ENCODE measurements at regions not wholly inside any gene's neighbourhood (a gene's known extent, or its start where the extent isn't known, plus 50 kb on each side); places are given as distances from the start of the nearest gene placed in this dataset.
"Not testable (repeated sequence)": the region's sequence is repeated elsewhere in the genome, so short reads cannot be mapped to it uniquely, and the experiment has no call there.

DNA sequence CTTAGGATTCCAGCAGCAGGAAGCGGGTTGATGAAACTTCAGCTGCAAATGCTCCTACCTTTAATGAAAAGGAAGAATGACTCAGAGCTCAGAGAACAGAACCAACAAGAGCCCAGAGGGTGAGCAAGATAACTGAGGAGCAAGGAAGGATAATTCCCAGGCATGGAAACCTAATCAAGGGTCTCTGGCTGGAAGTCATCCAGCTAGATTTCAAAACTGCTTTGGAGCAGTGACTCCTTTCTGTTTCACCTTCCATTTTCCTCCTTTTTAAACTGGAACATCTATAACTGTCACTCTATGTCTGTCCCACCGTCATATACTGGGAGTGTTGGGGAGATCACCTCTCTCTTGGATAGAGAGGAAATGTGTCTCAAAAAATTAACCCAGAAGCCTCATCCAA is 148.4 kb upstream of the RAB6C start:
- DNase-seq = no peak

DNA sequence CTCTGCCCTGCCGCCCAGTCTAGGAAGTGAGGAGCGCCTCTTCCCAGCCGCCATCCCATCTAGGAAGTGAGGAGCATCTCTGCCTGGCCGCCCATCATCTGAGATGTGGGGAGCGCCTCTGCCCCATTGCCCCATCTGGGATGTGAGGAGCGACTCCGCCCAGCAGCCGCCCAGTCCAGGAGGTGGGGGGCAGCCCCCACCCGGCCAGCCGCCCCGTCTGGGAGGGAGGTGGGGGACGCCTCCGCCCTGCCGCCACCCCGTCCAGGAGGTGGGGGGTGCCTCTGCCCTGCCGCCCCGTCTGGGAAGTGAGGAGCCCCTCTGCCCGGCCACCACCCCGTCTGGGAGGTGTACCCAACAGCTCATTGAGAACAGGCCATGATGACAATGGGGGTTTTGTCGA is 146.0 kb upstream of the RAB6C start:
- not testable (repeated sequence) for DNase-seq

DNA sequence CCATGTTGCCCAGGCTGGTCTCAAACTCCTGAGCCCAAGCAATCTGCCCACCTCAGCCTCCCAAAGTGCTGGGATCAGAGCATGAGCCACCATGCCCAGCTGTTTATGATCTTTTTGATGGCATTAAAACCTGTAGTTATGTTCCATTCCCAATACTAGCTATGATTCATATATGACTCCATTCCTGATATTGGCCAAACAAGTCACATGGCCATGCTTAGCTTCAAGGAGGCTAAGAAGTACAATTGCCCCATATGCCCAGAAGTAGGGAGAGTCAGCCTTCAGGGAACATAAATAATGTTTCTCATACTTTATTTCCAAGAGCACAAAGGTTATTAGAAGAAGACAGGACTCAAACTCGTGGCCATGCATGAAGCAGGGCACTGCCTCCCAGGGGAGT is 132.4 kb upstream of the RAB6C start:
- no peak for DNase-seq

GRCh38 chr2:129849559-129850160 is 129.8 kb upstream of the RAB6C start:
- peak; percentile 19 for DNase-seq

DNA sequence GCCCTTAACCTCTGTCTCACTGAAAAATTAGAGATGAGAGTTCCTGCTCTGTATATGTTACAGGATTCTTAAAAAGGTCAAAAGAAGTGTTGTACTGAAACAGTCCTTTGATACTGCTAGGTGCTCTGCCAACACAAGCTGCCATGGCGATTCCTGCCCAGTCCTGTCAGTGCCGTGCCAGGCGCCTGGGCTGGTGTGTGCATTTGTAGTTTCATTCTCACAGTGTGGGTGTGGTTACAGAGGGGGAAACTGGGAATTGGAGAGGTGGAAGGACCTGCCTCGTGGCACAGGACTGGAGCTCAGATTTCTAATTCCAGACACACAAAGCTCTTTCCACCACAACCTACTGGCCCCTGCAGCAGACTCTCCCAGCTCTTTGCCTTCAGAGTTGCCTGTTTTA is 122.3 kb upstream of the RAB6C start:
- peak; percentile 46 for DNase-seq

GRCh38 chr2:129859175-129859574 is 120.3 kb upstream of the RAB6C start:
- no peak for DNase-seq

- no peak for DNase-seq
Measured at GRCh38 chr2:129860088-129860487, 119.4 kb upstream of the RAB6C start.

DNA sequence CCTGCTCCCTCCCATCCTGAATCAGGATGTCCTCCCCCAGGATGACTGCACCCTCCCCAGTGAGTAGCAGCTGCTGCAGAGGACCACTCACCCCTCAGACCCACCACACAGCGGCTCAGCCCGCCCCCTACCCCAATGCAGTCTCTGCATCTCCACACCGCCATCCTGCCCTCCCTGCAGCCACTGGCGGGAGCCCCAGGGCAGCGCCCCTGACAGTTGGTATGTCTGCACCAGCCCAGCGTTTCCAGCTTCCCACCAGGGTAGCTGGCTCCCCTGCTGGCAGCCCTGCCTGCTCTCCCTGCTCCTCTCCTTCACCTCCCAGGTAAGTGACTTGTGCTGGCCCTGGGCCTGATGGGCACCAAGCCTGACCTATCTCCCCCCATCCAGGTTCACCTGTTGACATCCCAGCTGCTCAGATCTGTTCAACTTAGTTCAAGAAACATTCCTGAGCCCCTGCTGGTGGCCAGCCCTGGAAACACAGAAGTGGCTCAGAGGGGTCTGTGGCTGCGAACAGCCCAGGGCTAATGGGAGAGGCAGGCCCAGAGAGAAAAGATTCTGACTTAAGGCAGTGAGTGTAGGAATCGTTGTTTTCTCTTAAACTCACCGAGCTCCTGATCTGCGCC is 117.7 kb upstream of the RAB6C start:
- DNase-seq = no peak

DNA sequence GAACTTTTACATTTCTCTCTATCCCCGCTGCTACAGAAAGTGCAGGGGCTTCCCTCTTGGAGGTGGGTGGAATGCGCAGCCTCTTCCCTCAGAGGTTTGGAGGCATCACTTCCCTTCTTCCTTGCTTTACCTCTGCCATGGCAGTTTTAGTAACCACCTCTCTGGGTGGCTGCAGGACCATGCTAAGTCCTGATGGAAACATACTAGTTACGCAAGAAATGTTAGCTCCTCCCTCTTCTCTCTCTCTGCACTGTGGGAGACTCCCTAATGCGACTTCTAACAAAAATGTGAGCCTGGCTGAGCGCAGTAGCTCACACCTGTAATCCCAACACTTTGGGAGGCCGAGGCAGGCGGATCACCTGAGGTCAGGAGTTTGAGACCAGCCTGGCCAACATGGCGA is 116.8 kb upstream of the RAB6C start:
- DNase-seq = no peak

GRCh38 chr2:129863350-129863749 is 116.1 kb upstream of the RAB6C start:
- no peak for DNase-seq

GRCh38 chr2:129864719-129865118 is 114.7 kb upstream of the RAB6C start:
- no peak for DNase-seq

GRCh38 chr2:129865976-129866375 is 113.5 kb upstream of the RAB6C start:
- no peak for DNase-seq

DNA sequence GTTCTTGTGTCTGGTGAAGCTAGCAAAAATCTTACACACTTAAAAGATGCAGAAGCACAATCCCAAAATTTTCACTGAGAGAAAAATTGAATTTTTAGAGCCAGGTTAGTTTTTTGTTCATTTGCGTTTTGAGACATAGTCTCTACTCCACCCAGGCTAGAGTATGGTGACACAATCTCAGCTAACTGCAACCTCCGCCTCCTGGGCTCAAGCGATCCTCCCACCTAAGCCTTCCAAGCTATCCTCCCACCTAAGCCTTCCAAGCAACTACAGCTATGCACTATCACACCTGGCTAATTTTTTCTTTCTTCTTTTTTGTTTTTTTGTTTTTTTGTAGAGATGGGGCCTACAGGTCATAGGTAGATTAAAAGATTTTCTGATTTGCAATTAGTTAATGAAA is 113.1 kb upstream of the RAB6C start:
- DNase-seq = no peak

GRCh38 chr2:129868151-129868550 is 111.3 kb upstream of the RAB6C start:
- DNase-seq = no peak

DNA sequence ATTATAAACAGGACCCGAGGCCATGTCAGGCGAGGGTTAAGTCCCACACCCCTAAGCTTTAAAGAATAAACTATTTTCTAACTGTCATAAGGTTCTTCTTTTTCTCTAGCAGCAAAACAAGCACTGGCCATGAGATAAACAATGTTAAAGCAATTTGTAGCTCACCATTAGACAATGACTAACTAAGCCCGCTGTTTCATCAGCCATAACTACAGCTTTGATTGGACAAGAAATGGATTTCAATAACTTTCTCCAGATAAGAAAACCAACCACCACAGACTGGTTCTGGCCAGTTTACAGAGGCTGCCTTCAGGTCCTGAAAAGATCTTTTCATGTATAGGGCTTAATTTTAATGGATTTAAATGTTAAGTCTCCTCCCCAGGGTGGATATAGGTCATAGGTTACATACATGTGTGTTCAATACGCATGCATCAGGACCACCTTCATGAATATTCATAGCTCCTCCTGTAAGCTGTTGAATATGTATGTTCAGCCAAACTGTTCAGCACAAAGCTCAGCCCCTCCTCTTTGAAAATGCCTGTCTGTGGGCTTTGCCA is 108.7 kb upstream of the RAB6C start:
- DNase-seq = no peak

- DNase-seq = no peak
Measured at GRCh38 chr2:129872446-129872845, 107.0 kb upstream of the RAB6C start.

DNA sequence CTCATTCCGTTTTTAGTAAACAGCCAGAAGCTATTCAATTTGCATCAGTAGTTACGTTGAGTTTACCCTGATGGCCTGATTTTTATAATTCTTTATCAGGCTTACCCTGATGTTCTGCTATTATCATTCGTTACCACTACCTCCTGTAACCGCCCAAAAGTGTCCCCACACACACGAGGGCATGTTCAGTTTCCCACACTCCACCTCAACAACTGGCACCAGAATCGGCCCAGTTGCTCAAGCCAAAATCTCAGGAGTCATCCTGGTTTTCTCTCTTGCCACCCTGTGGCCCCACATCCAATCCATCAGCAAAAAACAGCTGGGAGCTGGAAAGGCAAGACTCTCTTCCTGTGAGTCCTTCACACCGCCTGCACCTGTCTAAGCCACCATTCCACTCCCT is 102.9 kb upstream of the RAB6C start:
- DNase-seq = no peak

- DNase-seq = peak; percentile 80
Measured at GRCh38 chr2:129877289-129877741, 102.2 kb upstream of the RAB6C start.

- DNase-seq = peak; percentile 34
Measured at GRCh38 chr2:129877795-129878775, 101.4 kb upstream of the RAB6C start.

GRCh38 chr2:129879614-129880180 is 99.8 kb upstream of the RAB6C start:
- DNase-seq = no peak

GRCh38 chr2:129880309-129880708 is 99.2 kb upstream of the RAB6C start:
- no peak for DNase-seq

DNA sequence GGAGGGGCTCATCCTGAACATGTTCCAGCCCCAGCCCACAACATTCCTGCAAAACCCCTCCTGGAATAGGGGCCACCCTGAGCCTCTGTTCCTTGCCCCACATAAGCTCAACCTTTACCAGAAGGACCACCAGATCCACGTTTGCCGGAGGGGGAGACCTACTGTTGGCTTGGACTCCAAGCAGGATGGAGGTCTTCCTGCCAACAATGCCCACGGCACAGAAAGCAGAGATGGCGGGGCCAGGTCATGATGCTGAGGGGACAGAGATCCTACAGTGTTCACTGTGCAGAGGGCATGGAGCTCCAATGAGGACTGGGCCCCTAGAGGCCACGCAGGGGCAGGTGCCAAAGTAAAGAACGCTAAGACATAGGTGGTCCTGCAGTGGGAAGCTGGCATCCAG is 98.5 kb upstream of the RAB6C start:
- DNase-seq = no peak

GRCh38 chr2:129881786-129882396 is 97.6 kb upstream of the RAB6C start:
- no peak for DNase-seq

All from DMS153 (cell line).